Right ventricle myocardium superior (tissue), 1 donor: ENCODE measurements at regions not wholly inside any gene's neighbourhood (a gene's known extent, or its start where the extent isn't known, plus 50 kb on each side); places are given as distances from the start of the nearest gene placed in this dataset.
"Not testable (repeated sequence)": the region's sequence is repeated elsewhere in the genome, so short reads cannot be mapped to it uniquely, and the experiment has no call there.

Experiments used
- ATAC-seq: fragments of 200-7000 bp; cut with Tn5 transposase; one replicate; pipeline ENCODE4 v1.9.1; 2020; ENCODE audit warnings: mild to moderate bottlenecking; ENCODE audit not compliant: poor library complexity
- DNase-seq: peaks from one replicate; pipeline ENCODE4 v3.0.0-alpha.2; 2020
- intact Hi-C: fragments of 100-400 bp; cut with DNase I; formaldehyde crosslinking; loops from one replicate; pipeline ENCODE4 v1.11.2; 2022
- donor health status: DM: no; HTN: yes; CAD: no; lungs with severe emphysema.

- DNase-seq (no peak), ATAC-seq (no peak)
- intact Hi-C loops, result no loop called here
Observed at GRCh38 chr4:15318621-15319348, 109.0 kb upstream of the C1QTNF7 start.

- intact Hi-C loops, result no loop called here
- no peak for ATAC-seq
Observed at GRCh38 chr4:15320121-15320678, 107.6 kb upstream of the C1QTNF7 start.

GRCh38 chr4:15322006-15322405 is 105.8 kb upstream of the C1QTNF7 start:
- intact Hi-C loops, result no loop called here
- ATAC-seq (no peak), DNase-seq (no peak)

More at GRCh38 chr4:15320121-15320678, 107.6 kb upstream of the C1QTNF7 start:
- DNase-seq, result no peak

- DNase-seq, result no peak
- ATAC-seq, result no peak
- intact Hi-C loops, result no loop called here
Observed at GRCh38 chr4:15325987-15326386, 101.8 kb upstream of the C1QTNF7 start.

GRCh38 chr4:15327311-15328298 is 100.2 kb upstream of the C1QTNF7 start:
- ATAC-seq (peak; percentile 79), DNase-seq (no peak)
- intact Hi-C loops, result no loop called here

GRCh38 chr4:15331930-15332329 is 95.9 kb upstream of the C1QTNF7 start:
- ATAC-seq (no peak), DNase-seq (no peak)
- intact Hi-C loops, result no loop called here

- intact Hi-C loops, result no loop called here
Observed at GRCh38 chr4:15332377-15332776, 95.5 kb upstream of the C1QTNF7 start.

GRCh38 chr4:15333692-15334633 is 93.9 kb upstream of the C1QTNF7 start:
- intact Hi-C loops, result no loop called here
- no peak for DNase-seq
- no peak for ATAC-seq

More at GRCh38 chr4:15332377-15332776, 95.5 kb upstream of the C1QTNF7 start:
- DNase-seq, result no peak
- ATAC-seq, result no peak

- ATAC-seq (no peak), DNase-seq (no peak)
- intact Hi-C loops, result no loop called here
Observed at GRCh38 chr4:15336410-15337167, 91.2 kb upstream of the C1QTNF7 start.

GRCh38 chr4:15337168-15337657 is 90.6 kb upstream of the C1QTNF7 start:
- DNase-seq, result not testable (repeated sequence)

GRCh38 chr4:15339737-15340136 is 88.1 kb upstream of the C1QTNF7 start:
- DNase-seq (no peak), ATAC-seq (no peak)
- intact Hi-C loops, result no loop called here

More at GRCh38 chr4:15337168-15337657, 90.6 kb upstream of the C1QTNF7 start:
- ATAC-seq, intact Hi-C loops: not testable (repeated sequence)

GRCh38 chr4:15340332-15340731 is 87.5 kb upstream of the C1QTNF7 start:
- DNase-seq (no peak), ATAC-seq (no peak)
- intact Hi-C loops, result no loop called here

GRCh38 chr4:15340902-15341732 is 86.7 kb upstream of the C1QTNF7 start:
- DNase-seq (no peak), ATAC-seq (peak; percentile 54)
- intact Hi-C loops, result no loop called here

GRCh38 chr4:15341733-15342300 is 86.0 kb upstream of the C1QTNF7 start:
- intact Hi-C loops, result no loop called here
- DNase-seq (peak; percentile 56), ATAC-seq (peak; percentile 72)

- DNase-seq, result no peak
- no peak for ATAC-seq
- intact Hi-C loops, result no loop called here
Observed at GRCh38 chr4:15343000-15343399, 84.8 kb upstream of the C1QTNF7 start.

GRCh38 chr4:15343581-15343980 is 84.3 kb upstream of the C1QTNF7 start:
- ATAC-seq, result no peak
- intact Hi-C loops, result no loop called here

More at GRCh38 chr4:15343581-15343980, 84.3 kb upstream of the C1QTNF7 start:
- no peak for DNase-seq
